GM12892 (cell line): ENCODE measurements at regions not wholly inside any gene's neighbourhood (a gene's known extent, or its start where the extent isn't known, plus 50 kb on each side); places are given as distances from the start of the nearest gene placed in this dataset.

Experiments used
- DNase-seq: peaks from one replicate; pipeline ENCODE4 v3.0.0; 2011; ENCODE audit not compliant: insufficient read length
- FAIRE-seq: peaks from 2 replicates; lab custom pipeline; 2011; peaks lifted over from hg19 to GRCh38; lab: Jason Lieb, UNC
- POLR2A ChIP-seq: IDR thresholded peaks from 2 replicates; pipeline ENCODE4 v1.6.1; 2011; ENCODE audit warnings: low read depth, low read length, control low read depth
- POLR2AphosphoS5 ChIP-seq: IDR thresholded peaks from 2 replicates; pipeline ENCODE4 v1.6.1; 2011; ENCODE audit warnings: low read depth, low read length, control low read depth
- TAF1 ChIP-seq: IDR thresholded peaks from 2 replicates; pipeline ENCODE4 v1.6.1; 2011; ENCODE audit warnings: low read depth, mild to moderate bottlenecking, control low read depth, low read length, borderline replicate concordance

- DNase-seq, result no peak
- TF ChIP-seq TAF1, result no peak
- no peak for TF ChIP-seq POLR2A
- TF ChIP-seq POLR2AphosphoS5, result no peak
- FAIRE-seq, result no peak
Measured at GRCh38 chr11:115776916-115777315, 272.7 kb upstream of the CADM1 start.

- DNase-seq (no peak), FAIRE-seq (no peak)
- TF ChIP-seq TAF1, result no peak
- TF ChIP-seq POLR2AphosphoS5, result no peak
- TF ChIP-seq POLR2A, result no peak
Measured at GRCh38 chr11:115775846-115776245, 271.6 kb upstream of the CADM1 start.

- TF ChIP-seq POLR2A, result no peak
- DNase-seq (no peak), FAIRE-seq (peak; percentile 74)
Measured at GRCh38 chr11:115774756-115775155, 270.5 kb upstream of the CADM1 start.

GRCh38 chr11:115769891-115770290 is 265.7 kb upstream of the CADM1 start:
- DNase-seq, result no peak
- TF ChIP-seq POLR2AphosphoS5 (no peak), POLR2A (no peak), TAF1 (no peak)
- peak; percentile 21 for FAIRE-seq

DNA sequence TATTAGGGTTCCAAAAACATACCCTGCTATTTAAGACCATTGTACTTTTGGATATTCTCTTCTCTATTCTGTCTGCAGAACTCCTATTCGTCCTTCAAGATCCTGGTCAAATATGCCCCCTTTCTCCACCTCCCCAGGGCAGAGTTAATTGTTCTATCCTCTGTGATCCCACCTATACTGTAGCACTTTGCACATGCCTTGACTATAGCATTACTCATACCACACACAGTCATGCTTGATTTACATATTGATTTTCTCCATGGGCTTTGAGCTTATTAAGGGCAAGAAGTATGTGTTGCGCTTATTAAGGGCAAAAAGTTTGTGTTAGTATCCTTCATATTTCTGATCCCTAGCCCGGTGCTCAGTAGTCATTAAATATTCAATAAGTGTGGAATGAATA is 263.7 kb upstream of the CADM1 start:
- no peak for DNase-seq
- FAIRE-seq, result no peak
- TF ChIP-seq POLR2AphosphoS5 (no peak), TAF1 (no peak), POLR2A (no peak)

DNA sequence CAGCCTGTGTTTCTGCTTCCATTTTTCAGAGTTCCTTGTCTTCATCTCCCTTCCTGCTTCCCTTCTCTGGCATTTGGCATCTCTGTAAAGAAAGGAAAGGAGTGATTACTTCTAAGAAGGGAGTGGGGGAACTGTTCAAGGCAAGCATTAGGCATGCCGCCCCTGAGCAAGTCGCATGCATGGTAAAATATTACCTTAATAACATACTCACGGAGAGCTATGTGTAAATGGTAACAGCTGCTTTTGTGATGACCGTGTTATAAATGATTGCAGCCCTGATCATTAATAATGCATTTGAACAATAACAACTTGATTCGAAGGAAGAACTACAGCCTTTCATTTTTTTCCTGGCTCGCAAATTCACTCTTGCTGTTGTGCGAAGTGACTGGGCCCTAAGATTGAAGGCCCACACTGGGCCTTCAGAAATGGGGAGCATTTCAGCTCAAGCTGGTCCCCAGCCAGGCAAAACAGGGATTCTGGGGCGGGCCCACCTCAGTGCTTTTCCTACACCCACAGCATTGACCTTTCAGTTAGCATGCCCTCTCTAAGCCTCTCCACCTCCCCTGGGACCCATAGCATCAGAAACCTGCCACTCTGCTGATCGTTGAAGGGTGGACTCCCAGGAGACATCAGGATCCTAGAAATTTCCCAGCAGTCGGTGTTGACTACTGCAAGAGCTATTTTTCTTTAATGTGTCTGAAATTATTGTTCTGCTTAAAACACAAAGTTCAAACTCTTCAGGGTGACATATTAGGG is 263.0 kb upstream of the CADM1 start:
- no peak for DNase-seq
- no peak for TF ChIP-seq POLR2A
- no peak for FAIRE-seq

- DNase-seq (no peak), FAIRE-seq (no peak)
- no peak for TF ChIP-seq POLR2AphosphoS5
- TF ChIP-seq TAF1, result no peak
- no peak for TF ChIP-seq POLR2A
Measured at GRCh38 chr11:115766561-115766960, 262.3 kb upstream of the CADM1 start.

- DNase-seq (no peak), FAIRE-seq (no peak)
- no peak for TF ChIP-seq POLR2A
Measured at GRCh38 chr11:115765803-115766239, 261.6 kb upstream of the CADM1 start.

DNA sequence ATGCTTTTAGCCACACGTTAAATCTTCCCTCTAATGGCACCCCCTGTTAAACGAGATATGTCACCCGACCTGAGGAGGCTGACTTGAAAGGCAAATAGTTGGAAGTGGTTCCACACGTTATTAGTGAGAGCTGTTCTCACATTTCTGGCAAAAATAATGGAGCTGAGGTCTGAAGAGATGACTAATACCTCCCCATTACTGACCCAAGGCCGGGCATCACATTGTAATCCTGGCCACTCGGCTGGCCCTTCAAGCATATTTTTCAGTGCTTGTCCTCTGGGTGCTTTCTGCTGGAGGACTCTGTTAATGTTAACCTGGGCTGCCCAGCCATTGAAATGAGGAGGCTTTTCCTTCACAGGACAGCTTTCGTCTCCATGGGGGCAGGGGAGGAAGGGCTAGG is 260.0 kb upstream of the CADM1 start:
- FAIRE-seq (no peak), DNase-seq (no peak)

GRCh38 chr11:115761817-115762216 is 257.6 kb upstream of the CADM1 start:
- DNase-seq (no peak), FAIRE-seq (no peak)
- TF ChIP-seq POLR2A, result no peak
- TF ChIP-seq POLR2AphosphoS5, result no peak
- TF ChIP-seq TAF1, result no peak

More for the DNA sequence above, 260.0 kb upstream of the CADM1 start:
- TF ChIP-seq POLR2AphosphoS5, result no peak
- TF ChIP-seq TAF1, result no peak
- TF ChIP-seq POLR2A, result no peak

DNA sequence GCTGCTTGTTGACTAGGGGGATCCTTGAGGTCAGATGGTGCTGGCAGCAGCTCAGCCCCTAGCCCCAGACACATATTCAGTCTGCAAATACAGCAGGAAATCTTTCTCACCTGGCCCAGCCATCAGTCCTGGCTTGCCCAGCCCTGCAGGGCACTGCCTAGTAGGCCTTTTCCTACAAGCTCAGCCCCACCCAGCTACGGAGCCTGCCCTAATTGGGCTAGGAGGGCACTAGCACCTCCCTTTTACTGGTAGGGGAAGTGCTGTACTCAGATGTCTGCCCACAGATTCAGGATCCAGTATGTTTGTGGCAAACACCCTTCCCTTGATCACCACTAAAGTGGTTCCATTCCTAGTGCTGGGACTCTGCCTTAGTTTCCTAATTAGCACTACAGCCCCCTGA is 257.1 kb upstream of the CADM1 start:
- DNase-seq (no peak), FAIRE-seq (peak; percentile 33)

DNA sequence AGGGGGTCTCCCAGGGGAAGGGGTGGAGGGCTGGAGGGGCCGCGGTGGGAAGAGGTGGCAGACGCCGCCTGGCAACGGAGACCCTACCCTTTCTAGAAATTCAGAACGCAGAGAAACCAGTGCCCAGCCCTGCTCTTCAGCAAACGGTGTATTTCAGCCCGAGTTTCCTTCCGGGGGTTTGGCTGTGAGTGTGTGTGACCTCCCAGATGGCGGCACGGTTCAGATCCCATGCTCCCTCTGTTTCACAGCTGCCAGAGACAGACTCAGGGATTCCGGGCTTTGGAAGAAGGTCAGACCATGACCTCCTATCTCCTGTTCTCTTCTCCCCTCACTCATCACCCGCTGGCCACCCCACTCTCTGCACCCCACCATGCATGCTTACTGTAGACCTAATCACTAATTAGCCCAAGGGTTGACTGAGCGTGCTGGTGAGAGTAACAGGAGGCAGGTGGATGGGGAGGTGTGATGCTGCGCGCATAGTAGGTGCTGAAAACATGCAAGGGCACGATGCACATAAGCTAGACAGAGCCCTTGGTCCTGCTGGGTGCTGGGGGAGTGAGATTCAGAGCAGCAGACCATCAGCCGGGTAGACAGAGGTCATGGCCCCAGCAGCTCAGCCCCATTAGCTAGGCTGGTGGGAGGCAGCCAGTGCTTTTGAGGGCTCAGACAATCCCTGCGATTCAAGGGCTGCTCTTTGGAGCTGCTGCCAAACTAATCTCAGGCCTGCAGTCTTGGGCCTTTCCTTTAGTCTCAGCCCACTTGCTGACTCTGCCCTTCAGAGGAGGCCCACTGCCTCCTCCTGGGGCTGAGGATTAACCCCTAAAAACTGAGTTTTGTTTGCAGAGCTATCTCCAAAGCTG is 256.5 kb upstream of the CADM1 start:
- no peak for DNase-seq
- no peak for TF ChIP-seq TAF1
- no peak for TF ChIP-seq POLR2A
- TF ChIP-seq POLR2AphosphoS5, result no peak
- FAIRE-seq, result no peak

More for the DNA sequence above, 257.1 kb upstream of the CADM1 start:
- no peak for TF ChIP-seq POLR2AphosphoS5
- TF ChIP-seq POLR2A, result no peak
- no peak for TF ChIP-seq TAF1
